HepG2 (cell line): ENCODE measurements at regions not wholly inside any gene's neighbourhood (a gene's known extent, or its start where the extent isn't known, plus 50 kb on each side); places are given as distances from the start of the nearest gene placed in this dataset.
A peak's percentile ranks its signal among the peaks of the same experiment; 100 is the strongest.
"Not testable (repeated sequence)": the region's sequence is repeated elsewhere in the genome, so short reads cannot be mapped to it uniquely, and the experiment has no call there.

Source experiments
- ATAC-seq: fragments of 200-7000 bp; cut with Tn5 transposase; 3 replicates; pipeline ENCODE4 v1.9.1; 2020; ENCODE audit warnings: mild to moderate bottlenecking, moderate library complexity
- BruUV-seq: library from RNA; stranded (reverse); fragments of 400-500 nt; replicated peaks from 2 replicates; lab custom pipeline; 2021; lab: Mats Ljungman, UMichigan
- CTCF ChIA-PET: fragments of 300-600 bp; formaldehyde crosslinking; extraction: SDS; loops from one replicate; lab custom pipeline; 2021; ENCODE audit warnings: low total read pairs, inconsistent platforms, low intra/inter-chr PET ratio; lab: Yijun Ruan, JAX
- POLR2A ChIA-PET: fragments of 350-600 bp; sonication (Branson Sonifier 250); formaldehyde crosslinking; loops from one replicate; lab custom pipeline; 2020; ENCODE audit warnings: antibody characterized with exemption, inconsistent platforms; lab: Yijun Ruan, JAX
- DNase-seq: peaks from one replicate; pipeline ENCODE4 v3.0.0-alpha.2; 2015; ENCODE audit warnings: low spot score
- FAIRE-seq: peaks from 3 replicates; lab custom pipeline; 2011; peaks lifted over from hg19 to GRCh38; lab: Jason Lieb, UNC
- H2AFZ ChIP-seq: one replicate; pipeline ENCODE4 v1.6.1; 2011; ENCODE audit warnings: low read length, inconsistent platforms
- H3K27ac ChIP-seq: fragments of 300-600 bp; 3 replicates; pipeline ENCODE4 v1.8.0; 2011; ENCODE audit warnings: mixed run types, mild to moderate bottlenecking, mixed read lengths, low read length, inconsistent platforms; ENCODE audit not compliant: insufficient read depth; ENCODE audit errors: extremely low read length
- H3K27me3 ChIP-seq, 2 experiments: fragments of 200-600 bp in 1 of 2; 2 replicates in 1 of 2; 3 replicates in 1 of 2; pipeline versions ENCODE4 v1.6.0 to v1.8.0; 2011; ENCODE audit warnings: low read length in 2 of 2, mild to moderate bottlenecking in 2 of 2, moderate library complexity in 2 of 2, inconsistent platforms in 1 of 2; ENCODE audit not compliant: insufficient read depth in 2 of 2, control insufficient read depth in 1 of 2
- H3K36me3 ChIP-seq, 2 experiments: fragments of 200-600 bp in 1 of 2; replicated peaks in 1 of 2; 2 replicates in 1 of 2; 3 replicates in 1 of 2; pipeline versions ENCODE4 v1.5.1 to v1.8.0; 2011; ENCODE audit warnings: low read length in 2 of 2, inconsistent platforms in 1 of 2; ENCODE audit not compliant: insufficient read depth in 2 of 2, control insufficient read depth in 1 of 2
- H3K4me1 ChIP-seq: 2 replicates; pipeline ENCODE4 v1.5.1; 2012; ENCODE audit warnings: low read length, inconsistent platforms; ENCODE audit not compliant: insufficient read depth
- H3K4me2 ChIP-seq: 2 replicates; pipeline ENCODE4 v1.6.0; 2011; ENCODE audit warnings: low read depth, low read length, inconsistent platforms
- H3K4me3 ChIP-seq, 3 experiments: fragments of 200-600 bp in 1 of 3; sonication (generic), shearing (Covaris generic) in 1 of 3; replicated peaks in 1 of 3; 2 replicates each; pipeline ENCODE4 v1.5.1; 2011 to 2016; ENCODE audit warnings: low read length in 3 of 3, inconsistent platforms in 2 of 3, low read depth in 2 of 3, mild to moderate bottlenecking in 2 of 3, control low read depth in 1 of 3, mixed read lengths in 1 of 3; ENCODE audit not compliant: insufficient read depth in 1 of 3
- H3K79me2 ChIP-seq: one replicate; pipeline ENCODE4 v1.6.1; 2011; ENCODE audit warnings: low read length, inconsistent platforms; ENCODE audit not compliant: insufficient read depth
- H3K9ac ChIP-seq: 2 replicates; pipeline ENCODE4 v1.6.0; 2011; ENCODE audit warnings: mild to moderate bottlenecking, low read depth, low read length, inconsistent platforms; ENCODE audit not compliant: insufficient read depth
- H3K9me3 ChIP-seq: 2 replicates; pipeline ENCODE4 v1.5.1; 2012; ENCODE audit warnings: mild to moderate bottlenecking, low read length
- H4K20me1 ChIP-seq: 2 replicates; pipeline ENCODE4 v1.6.0; 2011; ENCODE audit warnings: inconsistent platforms, mild to moderate bottlenecking, low read length, moderate library complexity; ENCODE audit not compliant: insufficient read depth
- CSRNP1 ChIP-seq: sonication (generic); formaldehyde crosslinking; IDR thresholded peaks from 2 replicates; pipeline ENCODE4 v1.8.1; 2023; ENCODE audit warnings: mild to moderate bottlenecking, missing genetic modification reagents
- FOXK2 ChIP-seq: fragments of 450-650 bp; IDR thresholded peaks from 2 replicates; pipeline ENCODE4 v1.6.1; 2016
- HOXA3 ChIP-seq: sonication (generic); formaldehyde crosslinking; IDR thresholded peaks from 2 replicates; pipeline ENCODE4 v1.5.0; 2020; ENCODE audit warnings: missing genetic modification reagents
- MYC ChIP-seq: sonication (generic); formaldehyde crosslinking; IDR thresholded peaks from 2 replicates; pipeline ENCODE4 v1.9.0; 2021; ENCODE audit warnings: missing genetic modification reagents, borderline replicate concordance
- NFAT5 ChIP-seq: sonication (generic); formaldehyde crosslinking; IDR thresholded peaks from 2 replicates; pipeline ENCODE4 v1.4.0; 2020; ENCODE audit warnings: missing genetic modification reagents
- NONO ChIP-seq, 2 experiments: fragments of 450-650 bp in 1 of 2; sonication (generic) in 1 of 2; formaldehyde crosslinking in 1 of 2; IDR thresholded peaks in 1 of 2; conservative IDR thresholded peaks in 1 of 2; 2 replicates each; pipeline versions ENCODE4 v1.6.1 to v1.8.0; 2017 to 2022; ENCODE audit warnings: mild to moderate bottlenecking in 1 of 2, missing genetic modification reagents in 1 of 2, moderate library complexity in 1 of 2
- ONECUT2 ChIP-seq: sonication (generic); formaldehyde crosslinking; IDR thresholded peaks from 2 replicates; pipeline ENCODE4 v1.4.0; 2020; ENCODE audit warnings: missing genetic modification reagents
- SNAPC4 ChIP-seq: sonication (generic); formaldehyde crosslinking; IDR thresholded peaks from 2 replicates; pipeline ENCODE4 v1.4.0; 2020; ENCODE audit warnings: mild to moderate bottlenecking, missing genetic modification reagents
- ZFY ChIP-seq: sonication (generic); formaldehyde crosslinking; IDR thresholded peaks from 2 replicates; pipeline ENCODE4 v1.4.0; 2020; ENCODE audit warnings: missing genetic modification reagents
- ZNF253 ChIP-seq: sonication (generic); formaldehyde crosslinking; IDR thresholded peaks from 2 replicates; pipeline ENCODE4 v1.8.0; 2022; ENCODE audit warnings: mild to moderate bottlenecking, missing genetic modification reagents, borderline replicate concordance
- ZNF777 ChIP-seq: sonication (generic); formaldehyde crosslinking; IDR thresholded peaks from 2 replicates; pipeline ENCODE4 v1.4.0; 2020; ENCODE audit warnings: missing genetic modification reagents
- WGBS: methylation state at CpG from one replicate; pipeline ENCODE4 v1.1.6; 2017; ENCODE audit warnings: low lambda C conversion rate; 5-methylcytosine and 5-hydroxymethylcytosine counted together
- in situ Hi-C: cut with HindIII; loops from 2 replicates; pipeline ENCODE4 v1.10.0; 2017; ENCODE audit warnings: low pct_unique_long_range_greater_than_20kb; ENCODE audit not compliant: extremely low pct_ligation_motif_present
- intact Hi-C: fragments of 100-400 bp; cut with micrococcal nuclease; formaldehyde crosslinking; loops from one replicate; pipeline ENCODE4 v1.10.0; 2022; ENCODE audit not compliant: unreplicated experiment

- H3K79me2 ChIP-seq: peaks cover 68% of the 10 kb centered on the region
- H3K27ac ChIP-seq; intact Hi-C loops; BruUV-seq; H3K9ac ChIP-seq; H2AFZ ChIP-seq; ATAC-seq; CTCF ChIA-PET; H3K9me3 ChIP-seq; in situ Hi-C loops; H3K36me3 ChIP-seq; H3K27me3 ChIP-seq; FAIRE-seq; DNase-seq; TF ChIP-seq NONO (CRISPR knock-in tag; conservative IDR thresholded peaks at IDR 0.05): not testable (repeated sequence)
- H3K4me1 ChIP-seq: peaks cover 72% of the 10 kb centered on the region
- H3K4me2 ChIP-seq: peak overlapping the region; percentile 58
- POLR2A ChIA-PET: interaction anchor here (1.2 kb wide), 1 partner anchor 8 kb away, joined by 3 read pairs; no protein-coding TSS in a partner anchor
- 71% methylated on average over 10 of the region's 10 CpGs for WGBS
- H3K4me3 ChIP-seq: peak overlapping the region in 1 of 3 experiments; percentile 32; a peak in 2 of 6 replicates
- peaks cover 49% of the 10 kb centered on the region for H4K20me1 ChIP-seq
- TF ChIP-seq CSRNP1 (CRISPR knock-in tag) (0 out of 2 replicates have a peak, but pooled peaks have one; percentile 8), ZNF253 (0 out of 2 replicates have a peak, but pooled peaks have one; percentile 31), FOXK2 (peak; percentile 47; the same call in 1 of the 2 replicates), ZNF777 (CRISPR knock-in tag) (0 out of 2 replicates have a peak, but pooled peaks have one; percentile 36), ZFY (0 out of 2 replicates have a peak, but pooled peaks have one; percentile 8), HOXA3 (CRISPR knock-in tag) (peak; percentile 29; the same call in 1 of the 2 replicates), ONECUT2 (CRISPR knock-in tag) (0 out of 2 replicates have a peak, but pooled peaks have one; percentile 20), MYC (0 out of 2 replicates have a peak, but pooled peaks have one; percentile 5), SNAPC4 (0 out of 2 replicates have a peak, but pooled peaks have one; percentile 45), NFAT5 (CRISPR knock-in tag) (0 out of 2 replicates have a peak, but pooled peaks have one; percentile 45), NONO (IDR thresholded peaks at IDR 0.05) (peak; percentile 39; the same call in 1 of the 2 replicates)
Measured at GRCh38 chr16:21517263-21517662, 82.1 kb upstream of the METTL9 start.
